SK-N-MC (cell line): ENCODE measurements at regions not wholly inside any gene's neighbourhood (a gene's known extent, or its start where the extent isn't known, plus 50 kb on each side); places are given as distances from the start of the nearest gene placed in this dataset.

ENCODE experiments used
- EZH2 ChIP-seq: fragments of 200-600 bp; sonication (generic); IDR thresholded peaks from one replicate; pipeline ENCODE4 v1.6.1; 2017; ENCODE audit warnings: antibody characterized with exemption
- POLR2AphosphoS5 ChIP-seq: IDR thresholded peaks from 2 replicates; pipeline ENCODE4 v1.6.1; 2012; ENCODE audit warnings: mild to moderate bottlenecking, low read depth, low read length, borderline replicate concordance

- TF ChIP-seq EZH2, result no peak
- no peak for TF ChIP-seq POLR2AphosphoS5
Measured at GRCh38 chr5:71794061-71794695, 75.1 kb downstream of the CARTPT start.
